ENCODE measurements at regions not wholly inside any gene's neighbourhood (a gene's known extent, or its start where the extent isn't known, plus 50 kb on each side); places are given as distances from the start of the nearest gene placed in this dataset.

DNA sequence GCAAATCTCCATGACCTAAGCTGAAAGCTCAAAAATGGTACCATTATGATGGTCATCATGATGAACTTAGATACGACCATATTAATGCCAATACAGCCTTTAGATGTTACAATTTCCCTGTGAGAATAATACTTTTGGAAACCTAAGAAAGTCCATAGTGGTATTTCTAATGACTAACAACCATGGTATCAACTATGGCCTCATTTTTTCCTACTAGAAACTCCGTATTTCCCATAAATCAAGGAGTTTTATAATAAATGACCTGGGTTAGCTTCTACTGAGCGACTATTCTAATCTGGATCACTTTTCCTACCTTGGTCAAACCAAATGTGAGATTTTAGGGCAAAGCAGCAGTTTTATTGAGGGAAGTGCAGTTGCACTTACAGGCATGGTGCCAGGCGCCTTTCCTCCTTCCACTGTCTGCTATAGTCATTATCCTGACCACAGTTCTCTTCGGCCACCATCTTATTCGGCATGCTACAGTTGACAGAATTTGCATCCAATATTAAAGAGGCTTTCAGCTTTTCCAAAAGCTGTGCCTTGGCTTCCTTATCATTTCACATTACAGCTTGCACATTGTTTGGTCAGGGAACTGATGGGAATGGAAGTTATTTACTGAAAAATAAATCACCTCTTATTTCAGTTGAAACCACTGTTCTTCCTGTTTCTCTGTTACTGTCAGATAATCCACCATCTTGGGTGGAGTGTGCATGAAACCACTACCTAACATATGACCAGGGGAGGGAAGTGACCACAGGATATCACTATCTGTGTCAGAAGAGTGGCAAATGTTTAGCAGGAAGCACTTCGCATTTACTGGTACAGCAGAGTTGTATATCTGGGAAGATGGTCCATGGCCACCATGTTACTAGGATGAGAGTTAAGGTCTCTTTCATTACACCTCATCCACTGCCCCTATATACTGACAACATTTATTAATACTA lies 74.5 kb upstream of the PICALM start:
- no peak overlapping the region for H3K27ac ChIP-seq (ENCODE audit: low read depth, low read length)
- no peaks in the 10 kb centered on the region for H3K27me3 ChIP-seq (ENCODE audit: insufficient read depth, low read length)
- no peak overlapping the region for H2BK12ac ChIP-seq (ENCODE audit: low read length)
- no peak overlapping the region for H3K4me3 ChIP-seq (ENCODE audit: low read depth, low read length)
- H4K8ac ChIP-seq (ENCODE audit: low read depth, low read length): no peak overlapping the region
- no peak overlapping the region for H2AFZ ChIP-seq (ENCODE audit: insufficient read depth, low read length, poor library complexity)
- no peak overlapping the region for H3K18ac ChIP-seq (ENCODE audit: low read length)
- no peak overlapping the region for H3K14ac ChIP-seq (ENCODE audit: low read length)
- H3K4ac ChIP-seq (ENCODE audit: low read depth, low read length): no peak overlapping the region
- no peaks in the 10 kb centered on the region for H3K9me3 ChIP-seq (ENCODE audit: insufficient read depth, low read depth, low read length)
- no peak overlapping the region for H2BK5ac ChIP-seq (ENCODE audit: low read depth, low read length, poor library complexity)
- H3K4me1 ChIP-seq (ENCODE audit: control insufficient read depth in 1 of 2, insufficient read depth in 2 of 2, low read length in 2 of 2): no peaks in the 10 kb centered on the region
- peaks cover 2% of the 10 kb centered on the region for H3K79me1 ChIP-seq (ENCODE audit: low read length)
- no peak overlapping the region for H2AK5ac ChIP-seq (ENCODE audit: low read length)
- H4K12ac ChIP-seq (ENCODE audit: low read depth, low read length): no peak overlapping the region
- no peak for DNase-seq
- H3K79me2 ChIP-seq (ENCODE audit: control insufficient read depth, insufficient read depth, low read length, poor library complexity): no peaks in the 10 kb centered on the region
- H3K4me2 ChIP-seq (ENCODE audit: low read length): no peak overlapping the region
- WGBS (ENCODE audit: extremely low coverage, insufficient coverage, insufficient read length): no CpG with 5 or more reads among the region's 7 CpGs
- H3K9ac ChIP-seq (ENCODE audit: low read length): no peak overlapping the region
- no peak overlapping the region for H3K23ac ChIP-seq (ENCODE audit: low read length)
- no peak overlapping the region for H2BK120ac ChIP-seq (ENCODE audit: insufficient read depth, low read length, poor library complexity)
- no peaks in the 10 kb centered on the region for H3K36me3 ChIP-seq (ENCODE audit: control insufficient read depth in 1 of 2, insufficient read depth in 2 of 2, low read length in 2 of 2)
- no peak overlapping the region for H4K91ac ChIP-seq (ENCODE audit: low read depth, low read length)

- Histone ChIP-seq H3K4me1 (ENCODE audit: control insufficient read depth in 1 of 2, insufficient read depth in 2 of 2, low read length in 2 of 2) (no peaks in the 10 kb centered on the region), H3K4me2 (ENCODE audit: low read length) (no peak overlapping the region), H2AK5ac (ENCODE audit: low read length) (no peak overlapping the region), H3K23ac (ENCODE audit: low read length) (no peak overlapping the region), H2BK12ac (ENCODE audit: low read length) (no peak overlapping the region), H4K12ac (ENCODE audit: low read depth, low read length) (no peak overlapping the region), H4K8ac (ENCODE audit: low read depth, low read length) (no peak overlapping the region), H3K27me3 (ENCODE audit: insufficient read depth, low read length) (no peaks in the 10 kb centered on the region), H2AFZ (ENCODE audit: insufficient read depth, low read length, poor library complexity) (no peak overlapping the region), H3K27ac (ENCODE audit: low read depth, low read length) (no peak overlapping the region), H3K4me3 (ENCODE audit: low read depth, low read length) (no peak overlapping the region), H3K4ac (ENCODE audit: low read depth, low read length) (no peak overlapping the region), H2BK120ac (ENCODE audit: insufficient read depth, low read length, poor library complexity) (no peak overlapping the region), H3K79me2 (ENCODE audit: control insufficient read depth, insufficient read depth, low read length, poor library complexity) (no peaks in the 10 kb centered on the region), H3K9ac (ENCODE audit: low read length) (no peak overlapping the region), H3K14ac (ENCODE audit: low read length) (no peak overlapping the region), H3K18ac (ENCODE audit: low read length) (no peak overlapping the region), H3K36me3 (ENCODE audit: control insufficient read depth in 1 of 2, insufficient read depth in 2 of 2, low read length in 2 of 2) (no peaks in the 10 kb centered on the region), H4K91ac (ENCODE audit: low read depth, low read length) (no peak overlapping the region), H2BK5ac (ENCODE audit: low read depth, low read length, poor library complexity) (no peak overlapping the region), H3K9me3 (ENCODE audit: insufficient read depth, low read depth, low read length) (no peaks in the 10 kb centered on the region), H3K79me1 (ENCODE audit: low read length) (peaks cover 2% of the 10 kb centered on the region)
- WGBS (ENCODE audit: extremely low coverage, insufficient coverage, insufficient read length): no CpG with 5 or more reads among the region's 1 CpG
- no peak for DNase-seq
Observed at GRCh38 chr11:86142170-86142569, 73.3 kb upstream of the PICALM start.

- no CpG with 5 or more reads among the region's 1 CpG for WGBS (ENCODE audit: extremely low coverage, insufficient coverage, insufficient read length)
Observed at GRCh38 chr11:86141727-86142126, 72.8 kb upstream of the PICALM start.

DNA sequence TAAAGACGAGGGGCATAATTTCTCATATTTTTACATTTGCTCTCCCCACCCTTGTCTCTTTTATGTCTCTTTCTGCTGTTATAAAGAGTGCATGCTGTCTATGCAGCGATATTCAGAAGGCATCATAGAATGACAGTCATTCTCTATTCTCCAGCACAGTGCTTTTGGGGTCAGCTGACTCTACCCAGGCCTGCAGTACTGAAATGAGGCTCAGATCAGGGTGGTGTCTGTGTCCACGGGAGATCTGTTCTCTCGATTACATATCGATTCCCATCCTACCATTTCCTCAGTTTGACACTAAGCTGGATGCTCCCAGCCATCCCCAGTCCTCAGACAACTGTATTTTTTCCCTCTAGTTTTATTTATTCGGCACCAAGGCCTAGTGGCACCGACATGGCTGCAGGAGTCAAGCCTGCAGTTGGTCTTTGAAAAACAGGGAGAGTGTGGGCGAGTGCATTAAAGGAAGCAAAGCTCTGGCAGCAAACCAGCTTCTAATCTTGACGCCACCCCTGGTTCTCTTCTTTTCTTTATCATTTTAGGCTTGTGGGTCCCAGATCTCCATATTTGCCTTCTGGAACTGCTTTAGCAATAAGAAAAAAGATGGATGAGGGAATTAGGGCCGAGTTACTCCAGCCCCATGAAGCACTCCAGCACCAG lies 71.6 kb upstream of the PICALM start:
- no peak overlapping the region for H2AK5ac ChIP-seq (ENCODE audit: low read length)
- no peaks in the 10 kb centered on the region for H3K9me3 ChIP-seq (ENCODE audit: insufficient read depth, low read depth, low read length)
- no peak overlapping the region for H2BK5ac ChIP-seq (ENCODE audit: low read depth, low read length, poor library complexity)
- H3K4me1 ChIP-seq (ENCODE audit: control insufficient read depth in 1 of 2, insufficient read depth in 2 of 2, low read length in 2 of 2): no peaks in the 10 kb centered on the region
- no peaks in the 10 kb centered on the region for H3K27me3 ChIP-seq (ENCODE audit: insufficient read depth, low read length)
- H3K4me3 ChIP-seq (ENCODE audit: low read depth, low read length): no peak overlapping the region
- H3K14ac ChIP-seq (ENCODE audit: low read length): no peak overlapping the region
- H3K4ac ChIP-seq (ENCODE audit: low read depth, low read length): no peak overlapping the region
- H3K4me2 ChIP-seq (ENCODE audit: low read length): no peak overlapping the region
- no peak overlapping the region for H3K9ac ChIP-seq (ENCODE audit: low read length)
- no CpG with 5 or more reads among the region's 10 CpGs for WGBS (ENCODE audit: extremely low coverage, insufficient coverage, insufficient read length)
- H3K27ac ChIP-seq (ENCODE audit: low read depth, low read length): no peak overlapping the region
- no peak overlapping the region for H4K12ac ChIP-seq (ENCODE audit: low read depth, low read length)
- no peak overlapping the region for H2BK120ac ChIP-seq (ENCODE audit: insufficient read depth, low read length, poor library complexity)
- no peak for DNase-seq
- H2AFZ ChIP-seq (ENCODE audit: insufficient read depth, low read length, poor library complexity): no peak overlapping the region
- no peak overlapping the region for H4K8ac ChIP-seq (ENCODE audit: low read depth, low read length)
- no peaks in the 10 kb centered on the region for H3K79me2 ChIP-seq (ENCODE audit: control insufficient read depth, insufficient read depth, low read length, poor library complexity)
- H3K36me3 ChIP-seq (ENCODE audit: control insufficient read depth in 1 of 2, insufficient read depth in 2 of 2, low read length in 2 of 2): no peaks in the 10 kb centered on the region
- H2BK12ac ChIP-seq (ENCODE audit: low read length): no peak overlapping the region
- no peak overlapping the region for H3K23ac ChIP-seq (ENCODE audit: low read length)
- H4K91ac ChIP-seq (ENCODE audit: low read depth, low read length): no peak overlapping the region
- no peak overlapping the region for H3K18ac ChIP-seq (ENCODE audit: low read length)
- peaks cover 2% of the 10 kb centered on the region for H3K79me1 ChIP-seq (ENCODE audit: low read length)

More at GRCh38 chr11:86141727-86142126, 72.8 kb upstream of the PICALM start:
- Histone ChIP-seq H3K79me1 (ENCODE audit: low read length) (peaks cover 2% of the 10 kb centered on the region), H2BK5ac (ENCODE audit: low read depth, low read length, poor library complexity) (no peak overlapping the region), H3K4me1 (ENCODE audit: control insufficient read depth in 1 of 2, insufficient read depth in 2 of 2, low read length in 2 of 2) (no peaks in the 10 kb centered on the region), H2BK120ac (ENCODE audit: insufficient read depth, low read length, poor library complexity) (no peak overlapping the region), H3K18ac (ENCODE audit: low read length) (no peak overlapping the region), H3K36me3 (ENCODE audit: control insufficient read depth in 1 of 2, insufficient read depth in 2 of 2, low read length in 2 of 2) (no peaks in the 10 kb centered on the region), H2AK5ac (ENCODE audit: low read length) (no peak overlapping the region), H3K4me2 (ENCODE audit: low read length) (no peak overlapping the region), H3K9me3 (ENCODE audit: insufficient read depth, low read depth, low read length) (no peaks in the 10 kb centered on the region), H3K23ac (ENCODE audit: low read length) (no peak overlapping the region), H4K12ac (ENCODE audit: low read depth, low read length) (no peak overlapping the region), H2BK12ac (ENCODE audit: low read length) (peak overlapping the region; percentile 45), H2AFZ (ENCODE audit: insufficient read depth, low read length, poor library complexity) (no peak overlapping the region), H3K27me3 (ENCODE audit: insufficient read depth, low read length) (no peaks in the 10 kb centered on the region), H3K4me3 (ENCODE audit: low read depth, low read length) (no peak overlapping the region), H3K14ac (ENCODE audit: low read length) (no peak overlapping the region), H3K27ac (ENCODE audit: low read depth, low read length) (no peak overlapping the region), H4K8ac (ENCODE audit: low read depth, low read length) (no peak overlapping the region), H3K4ac (ENCODE audit: low read depth, low read length) (no peak overlapping the region), H3K9ac (ENCODE audit: low read length) (no peak overlapping the region), H4K91ac (ENCODE audit: low read depth, low read length) (no peak overlapping the region), H3K79me2 (ENCODE audit: control insufficient read depth, insufficient read depth, low read length, poor library complexity) (no peaks in the 10 kb centered on the region)
- DNase-seq: no peak

Data from trophoblast cell (in vitro differentiated cells and primary cell).